ENCODE measurements at regions not wholly inside any gene's neighbourhood (a gene's known extent, or its start where the extent isn't known, plus 50 kb on each side); places are given as distances from the start of the nearest gene placed in this dataset.

DNA sequence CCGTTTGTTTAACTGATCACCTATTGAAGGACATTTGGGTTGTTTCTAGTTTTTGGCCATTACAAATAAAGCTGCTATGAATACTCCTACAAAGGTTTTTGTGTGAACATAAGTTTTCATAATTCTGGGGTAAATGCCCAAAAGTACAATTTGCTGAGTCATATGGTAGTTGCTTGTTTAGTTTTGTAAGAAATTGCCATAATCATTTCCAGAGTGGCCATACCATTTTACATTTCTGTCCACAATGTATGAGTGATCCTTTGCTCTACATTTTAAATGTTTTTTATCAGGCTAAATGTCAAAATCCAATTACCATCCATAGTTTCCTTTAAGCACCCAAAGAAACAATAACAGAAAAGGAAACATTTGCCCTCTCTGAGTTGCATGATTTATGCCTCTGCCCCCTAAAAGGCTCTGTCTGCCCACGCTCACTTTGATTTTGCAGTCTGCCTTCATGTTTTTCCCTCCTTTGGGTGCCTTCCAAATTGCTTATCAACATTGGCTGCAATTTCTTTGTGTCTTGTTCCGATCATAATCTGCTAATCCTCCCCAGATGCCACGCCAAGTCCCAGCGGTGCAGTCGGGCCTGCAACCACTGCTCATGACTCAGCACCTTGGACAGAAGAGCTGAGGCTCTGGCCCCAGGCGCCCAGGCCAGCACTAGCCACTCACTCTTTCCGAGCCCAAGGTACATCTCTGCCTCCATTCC is 339.2 kb downstream of the PIK3R1 start:
- TF ChIP-seq, protein P1, sequence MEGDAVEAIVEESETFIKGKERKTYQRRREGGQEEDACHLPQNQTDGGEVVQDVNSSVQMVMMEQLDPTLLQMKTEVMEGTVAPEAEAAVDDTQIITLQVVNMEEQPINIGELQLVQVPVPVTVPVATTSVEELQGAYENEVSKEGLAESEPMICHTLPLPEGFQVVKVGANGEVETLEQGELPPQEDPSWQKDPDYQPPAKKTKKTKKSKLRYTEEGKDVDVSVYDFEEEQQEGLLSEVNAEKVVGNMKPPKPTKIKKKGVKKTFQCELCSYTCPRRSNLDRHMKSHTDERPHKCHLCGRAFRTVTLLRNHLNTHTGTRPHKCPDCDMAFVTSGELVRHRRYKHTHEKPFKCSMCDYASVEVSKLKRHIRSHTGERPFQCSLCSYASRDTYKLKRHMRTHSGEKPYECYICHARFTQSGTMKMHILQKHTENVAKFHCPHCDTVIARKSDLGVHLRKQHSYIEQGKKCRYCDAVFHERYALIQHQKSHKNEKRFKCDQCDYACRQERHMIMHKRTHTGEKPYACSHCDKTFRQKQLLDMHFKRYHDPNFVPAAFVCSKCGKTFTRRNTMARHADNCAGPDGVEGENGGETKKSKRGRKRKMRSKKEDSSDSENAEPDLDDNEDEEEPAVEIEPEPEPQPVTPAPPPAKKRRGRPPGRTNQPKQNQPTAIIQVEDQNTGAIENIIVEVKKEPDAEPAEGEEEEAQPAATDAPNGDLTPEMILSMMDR (tag by site-specific recombination; IDR thresholded peaks at IDR 0.05), result no peak
- TF ChIP-seq ZNF184 (tag by site-specific recombination; IDR thresholded peaks at IDR 0.05), result no peak
- no peak for TF ChIP-seq ZNF174 (tag by site-specific recombination; IDR thresholded peaks at IDR 0.05)
- TF ChIP-seq YY1 (tag by site-specific recombination; IDR thresholded peaks at IDR 0.05), result no peak
- no peak for TF ChIP-seq SCRT1 (tag by site-specific recombination; IDR thresholded peaks at IDR 0.05; ENCODE audit: borderline replicate concordance)
- no peak for TF ChIP-seq ZNF76 (tag by site-specific recombination; IDR thresholded peaks at IDR 0.05; ENCODE audit: borderline replicate concordance, low read depth)
